RWPE2 (cell line): ENCODE measurements at regions not wholly inside any gene's neighbourhood (a gene's known extent, or its start where the extent isn't known, plus 50 kb on each side); places are given as distances from the start of the nearest gene placed in this dataset.
"Not testable (repeated sequence)": the region's sequence is repeated elsewhere in the genome, so short reads cannot be mapped to it uniquely, and the experiment has no call there.

Source experiments
- ATAC-seq: fragments of 200-7000 bp; cut with Tn5 transposase; 3 replicates; pipeline ENCODE4 v1.9.1; 2021; ENCODE audit warnings: low read depth
- DNase-seq: peaks from one replicate; pipeline ENCODE4 v3.0.0-alpha.2; 2020; ENCODE audit warnings: low spot score
- H3K27ac ChIP-seq: fragments of 450-650 bp; 2 replicates; pipeline ENCODE4 v1.5.1; 2017; ENCODE audit warnings: mild to moderate bottlenecking; ENCODE audit not compliant: poor library complexity, severe bottlenecking
- H3K27me3 ChIP-seq: fragments of 250-450 bp; sonication (Bioruptor Pico); 2 replicates; pipeline ENCODE4 v1.5.1; 2021; ENCODE audit warnings: mild to moderate bottlenecking, moderate library complexity; ENCODE audit not compliant: insufficient read depth, poor library complexity, severe bottlenecking
- H3K36me3 ChIP-seq: fragments of 250-450 bp; sonication (Bioruptor Pico); 2 replicates; pipeline ENCODE4 v1.5.1; 2020; ENCODE audit warnings: low read depth, mild to moderate bottlenecking, moderate library complexity
- H3K4me1 ChIP-seq: fragments of 250-450 bp; sonication (Bioruptor Pico); 2 replicates; pipeline ENCODE4 v1.5.1; 2021; ENCODE audit warnings: mild to moderate bottlenecking, moderate library complexity; ENCODE audit not compliant: insufficient read depth, poor library complexity, severe bottlenecking
- H3K4me3 ChIP-seq: fragments of 250-450 bp; sonication (Bioruptor Pico); 2 replicates; pipeline ENCODE4 v1.5.1; 2021; ENCODE audit warnings: mild to moderate bottlenecking, moderate library complexity; ENCODE audit not compliant: severe bottlenecking
- H3K9me3 ChIP-seq: fragments of 250-450 bp; sonication (Bioruptor Pico); 2 replicates; pipeline ENCODE4 v1.5.1; 2021; ENCODE audit warnings: mild to moderate bottlenecking, moderate library complexity; ENCODE audit not compliant: severe bottlenecking
- TF ChIP-seq, protein P1 (sequence below): fragments of 450-650 bp; IDR thresholded peaks from one replicate; pipeline ENCODE4 v1.5.1; 2017; ENCODE audit warnings: mild to moderate bottlenecking, moderate library complexity; ENCODE audit not compliant: poor library complexity, severe bottlenecking

DNA sequence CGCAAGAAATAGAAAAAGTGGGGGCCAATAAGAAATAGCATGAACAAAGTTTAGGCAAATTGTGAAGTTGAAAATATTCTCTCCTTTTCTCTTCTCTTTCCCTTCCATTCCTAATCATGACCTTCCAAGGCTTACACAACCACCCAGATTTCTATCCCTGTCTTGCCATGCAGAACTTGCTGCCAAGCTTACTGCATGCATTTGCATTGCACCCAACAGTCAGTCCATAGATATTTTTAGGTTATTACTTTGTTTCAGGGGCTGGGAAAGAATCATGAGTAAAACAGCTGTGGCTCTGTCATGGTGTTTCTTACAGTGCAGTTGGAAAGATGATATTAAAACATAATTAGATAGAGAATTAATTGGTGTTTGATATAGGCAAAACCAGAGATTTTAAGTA lies 219.4 kb downstream of the PTGER3 start:
- Histone ChIP-seq H3K4me3 (no peak overlapping the region), H3K36me3 (no peaks in the 10 kb centered on the region), H3K27ac (no peak overlapping the region), H3K4me1 (no peaks in the 10 kb centered on the region), H3K9me3 (no peaks in the 10 kb centered on the region), H3K27me3 (no peaks in the 10 kb centered on the region)
- TF ChIP-seq, protein P1, sequence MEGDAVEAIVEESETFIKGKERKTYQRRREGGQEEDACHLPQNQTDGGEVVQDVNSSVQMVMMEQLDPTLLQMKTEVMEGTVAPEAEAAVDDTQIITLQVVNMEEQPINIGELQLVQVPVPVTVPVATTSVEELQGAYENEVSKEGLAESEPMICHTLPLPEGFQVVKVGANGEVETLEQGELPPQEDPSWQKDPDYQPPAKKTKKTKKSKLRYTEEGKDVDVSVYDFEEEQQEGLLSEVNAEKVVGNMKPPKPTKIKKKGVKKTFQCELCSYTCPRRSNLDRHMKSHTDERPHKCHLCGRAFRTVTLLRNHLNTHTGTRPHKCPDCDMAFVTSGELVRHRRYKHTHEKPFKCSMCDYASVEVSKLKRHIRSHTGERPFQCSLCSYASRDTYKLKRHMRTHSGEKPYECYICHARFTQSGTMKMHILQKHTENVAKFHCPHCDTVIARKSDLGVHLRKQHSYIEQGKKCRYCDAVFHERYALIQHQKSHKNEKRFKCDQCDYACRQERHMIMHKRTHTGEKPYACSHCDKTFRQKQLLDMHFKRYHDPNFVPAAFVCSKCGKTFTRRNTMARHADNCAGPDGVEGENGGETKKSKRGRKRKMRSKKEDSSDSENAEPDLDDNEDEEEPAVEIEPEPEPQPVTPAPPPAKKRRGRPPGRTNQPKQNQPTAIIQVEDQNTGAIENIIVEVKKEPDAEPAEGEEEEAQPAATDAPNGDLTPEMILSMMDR: no peak
- DNase-seq: no peak
- no peak for ATAC-seq

DNA sequence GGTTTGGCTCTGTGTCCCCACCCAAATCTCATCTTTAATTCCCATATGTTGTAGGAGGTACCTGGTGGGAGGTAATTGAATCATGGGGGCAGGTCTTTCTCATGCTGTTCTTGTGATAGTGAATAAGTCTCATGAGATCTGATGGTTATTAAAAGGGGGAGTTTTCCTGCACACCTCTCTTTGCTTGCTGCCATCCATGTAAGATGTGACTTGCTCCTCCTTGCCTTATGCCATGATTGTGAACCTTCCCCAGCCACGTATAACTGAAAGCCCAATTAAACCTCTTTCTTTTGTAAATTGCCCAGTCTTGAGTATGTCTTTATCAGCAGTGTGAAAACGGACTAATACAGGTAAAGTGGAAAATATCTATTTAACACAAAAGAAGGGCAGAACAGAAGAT lies 213.3 kb downstream of the PTGER3 start:
- H3K9me3 ChIP-seq, H3K4me3 ChIP-seq, H3K27ac ChIP-seq, DNase-seq, ATAC-seq, H3K27me3 ChIP-seq, H3K36me3 ChIP-seq, H3K4me1 ChIP-seq: not testable (repeated sequence)

DNA sequence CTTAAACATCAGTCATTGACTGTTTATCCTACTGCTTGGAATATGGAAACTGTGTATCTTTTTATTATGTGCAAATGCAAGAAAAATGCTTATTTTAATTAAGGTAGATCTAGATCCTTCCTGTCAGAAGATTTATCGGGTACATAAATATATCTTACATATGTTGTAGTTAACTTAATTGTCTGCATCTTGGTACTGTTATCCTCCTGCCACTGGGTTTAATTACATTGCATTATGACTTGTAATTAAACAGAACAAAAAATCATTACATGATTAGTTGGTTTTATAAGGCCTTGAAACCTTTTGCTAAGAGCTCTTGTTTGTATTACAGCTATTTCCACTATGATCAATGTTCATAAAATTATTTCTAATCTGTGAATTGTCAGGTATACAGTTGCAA lies 211.2 kb downstream of the PTGER3 start:
- Histone ChIP-seq H3K36me3 (no peaks in the 10 kb centered on the region), H3K9me3 (no peaks in the 10 kb centered on the region), H3K27ac (no peak overlapping the region), H3K4me3 (no peak overlapping the region), H3K4me1 (no peaks in the 10 kb centered on the region), H3K27me3 (no peaks in the 10 kb centered on the region)
- DNase-seq (no peak), ATAC-seq (no peak)
- TF ChIP-seq, protein P1: no peak

DNA sequence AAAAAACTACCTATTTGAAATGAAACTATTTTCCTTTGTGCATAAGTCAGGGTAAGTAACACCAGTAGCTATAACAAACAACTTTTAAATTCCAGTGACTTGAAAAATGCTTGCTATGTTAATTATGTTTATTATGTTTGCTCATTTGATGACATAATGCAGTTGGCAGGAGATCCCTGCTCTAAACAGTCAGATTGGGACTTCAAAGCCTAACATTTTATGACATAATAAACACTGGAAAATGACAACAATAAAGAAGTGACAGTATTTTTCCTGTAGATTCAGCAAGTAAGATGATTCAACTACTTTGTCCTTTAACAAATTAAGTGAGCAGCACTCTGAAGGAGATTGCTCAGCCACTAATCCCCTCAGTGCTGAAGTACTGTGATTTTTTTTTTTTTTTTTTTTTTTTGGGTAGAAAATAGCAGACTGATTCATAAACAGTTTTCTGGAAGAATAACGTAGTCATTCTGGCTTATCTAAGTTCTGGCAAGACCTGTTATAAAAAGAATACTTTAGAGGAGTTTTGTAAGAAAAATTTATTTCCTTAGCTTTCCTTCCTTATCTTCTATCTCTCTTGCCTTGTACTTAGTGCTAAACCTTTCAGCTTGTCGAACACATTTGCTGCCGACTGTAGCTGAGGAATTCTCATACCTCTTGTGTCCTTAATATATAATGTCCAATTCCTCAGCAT lies 207.2 kb downstream of the PTGER3 start:
- DNase-seq (no peak), ATAC-seq (no peak)
- no peaks in the 10 kb centered on the region for H3K4me1 ChIP-seq
- no peaks in the 10 kb centered on the region for H3K9me3 ChIP-seq
- TF ChIP-seq, protein P1: no peak
- no peaks in the 10 kb centered on the region for H3K36me3 ChIP-seq
- H3K27ac ChIP-seq: no peak overlapping the region
- no peak overlapping the region for H3K4me3 ChIP-seq
- no peaks in the 10 kb centered on the region for H3K27me3 ChIP-seq

DNA sequence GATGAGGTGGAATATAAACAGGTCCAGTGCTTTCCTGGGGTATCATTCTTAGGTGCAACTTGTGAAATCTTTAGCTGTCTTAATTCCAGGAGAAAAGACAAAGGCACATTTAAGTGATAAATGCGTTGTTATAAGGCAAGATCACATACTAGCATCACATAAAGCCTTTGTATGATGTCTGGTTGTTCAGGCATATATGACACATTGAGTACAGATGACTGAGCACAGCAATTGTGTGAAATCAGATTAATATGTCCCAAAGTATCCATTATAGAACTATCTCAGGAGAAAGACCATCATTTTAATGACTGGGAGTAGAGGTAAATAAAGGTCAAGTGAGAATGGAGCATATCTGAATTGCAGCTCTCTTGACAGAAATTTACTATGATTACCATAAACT lies 205.1 kb downstream of the PTGER3 start:
- no peak for DNase-seq
- no peak overlapping the region for H3K4me3 ChIP-seq
- H3K4me1 ChIP-seq: no peaks in the 10 kb centered on the region
- no peaks in the 10 kb centered on the region for H3K9me3 ChIP-seq
- H3K36me3 ChIP-seq: no peaks in the 10 kb centered on the region
- no peak overlapping the region for H3K27ac ChIP-seq
- TF ChIP-seq, protein P1: no peak
- ATAC-seq: no peak
- no peaks in the 10 kb centered on the region for H3K27me3 ChIP-seq
